HepG2 (cell line): ENCODE measurements at regions not wholly inside any gene's neighbourhood (a gene's known extent, or its start where the extent isn't known, plus 50 kb on each side); places are given as distances from the start of the nearest gene placed in this dataset.

ENCODE experiments used
- CC2D1A ChIP-seq: sonication (generic); formaldehyde crosslinking; IDR thresholded peaks from 2 replicates; pipeline ENCODE4 v1.8.1; 2023; ENCODE audit warnings: mild to moderate bottlenecking, missing genetic modification reagents
- EP300 ChIP-seq, 3 experiments: sonication (generic) in 1 of 3; formaldehyde crosslinking in 1 of 3; IDR thresholded peaks; 2 replicates each; pipeline versions ENCODE4 v1.5.1 to v1.6.1; 2011 to 2020; ENCODE audit warnings: low read depth in 2 of 3, low read length in 2 of 3, borderline replicate concordance in 1 of 3, improper control_type of control experiment in 1 of 3, mild to moderate bottlenecking in 1 of 3, missing genetic modification reagents in 1 of 3, moderate library complexity in 1 of 3
- JUN ChIP-seq: sonication (generic); formaldehyde crosslinking; IDR thresholded peaks from 2 replicates; pipeline ENCODE4 v1.4.0; 2020; ENCODE audit warnings: mild to moderate bottlenecking, missing genetic modification reagents
- POLR2A ChIP-seq, 2 experiments: IDR thresholded peaks; 2 replicates each; pipeline ENCODE4 v1.6.1; 2011; ENCODE audit warnings: low read depth in 2 of 2, low read length in 2 of 2, mild to moderate bottlenecking in 1 of 2, moderate library complexity in 1 of 2; ENCODE audit not compliant: insufficient read depth in 1 of 2
- POLR2AphosphoS5 ChIP-seq: IDR thresholded peaks from 2 replicates; pipeline ENCODE4 v1.6.1; 2012; ENCODE audit warnings: low read depth, low read length
- SIN3B ChIP-seq: fragments of 150-350 bp; IDR thresholded peaks from 2 replicates; pipeline ENCODE4 v1.6.1; 2014; ENCODE audit warnings: low read length
- STAG1 ChIP-seq: sonication (generic); formaldehyde crosslinking; IDR thresholded peaks from 2 replicates; pipeline ENCODE4 v1.4.0; 2020; ENCODE audit warnings: missing genetic modification reagents
- ZBTB21 ChIP-seq: sonication (generic); formaldehyde crosslinking; IDR thresholded peaks from 2 replicates; pipeline ENCODE4 v1.4.0; 2020; ENCODE audit warnings: missing genetic modification reagents
- ZNF274 ChIP-seq: sonication (generic); formaldehyde crosslinking; IDR thresholded peaks from 2 replicates; pipeline ENCODE4 v1.5.1; 2020; ENCODE audit warnings: mild to moderate bottlenecking, missing genetic modification reagents
- TF ChIP-seq, protein P1 (sequence below): sonication (generic); formaldehyde crosslinking; IDR thresholded peaks from 2 replicates; pipeline ENCODE4 v1.4.0; 2020; ENCODE audit warnings: missing genetic modification reagents

DNA sequence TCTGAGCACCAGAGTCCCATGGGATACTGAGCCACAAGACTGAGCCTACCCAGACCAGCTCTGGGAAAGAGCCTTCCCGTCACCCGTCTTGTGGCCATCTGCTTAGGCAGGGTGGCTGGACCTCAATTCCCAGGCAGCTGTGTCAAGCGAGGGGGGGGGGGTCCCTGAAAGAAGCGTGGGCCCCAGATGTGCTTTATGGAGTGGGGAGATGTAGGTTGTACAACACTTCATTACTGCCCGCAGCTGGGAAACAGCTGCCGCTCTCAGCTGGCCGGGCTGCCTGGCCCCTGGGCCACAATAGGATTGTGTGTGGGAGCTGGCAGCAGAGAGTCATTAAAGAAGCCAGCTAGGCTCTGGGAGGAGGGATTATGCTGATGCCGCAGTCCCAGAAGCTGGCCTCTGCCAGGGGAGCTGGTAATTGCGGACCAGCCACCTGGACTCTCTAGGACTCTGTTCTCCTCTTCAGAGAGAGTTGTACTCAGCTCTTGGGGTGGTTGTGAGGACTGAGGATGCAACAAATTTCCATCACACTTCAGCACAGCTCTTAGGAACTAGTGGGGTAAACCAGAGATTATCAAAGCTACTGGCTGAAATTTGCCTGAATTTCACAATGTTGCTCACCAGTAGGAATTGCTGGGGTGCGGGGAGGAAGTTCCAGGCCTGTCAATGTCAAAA, 145.4 kb downstream of the GADD45G start:
- TF ChIP-seq ZBTB21 (CRISPR knock-in tag) (no peak), SIN3B (no peak), JUN (no peak), EP300 (IDR thresholded peaks at IDR 0.05; ENCODE audit: low read depth in 2 of 2, low read length in 2 of 2) (no peak), EP300 (CRISPR knock-in tag; IDR thresholded peaks at IDR 0.05; ENCODE audit: borderline replicate concordance) (no peak), ZNF274 (no peak), POLR2AphosphoS5 (no peak), POLR2A (IDR thresholded peaks at IDR 0.05; ENCODE audit: insufficient read depth in 1 of 2, low read depth in 2 of 2, low read length in 2 of 2) (no peak), STAG1 (CRISPR knock-in tag) (no peak), CC2D1A (CRISPR knock-in tag) (no peak)
- TF ChIP-seq, protein P1, sequence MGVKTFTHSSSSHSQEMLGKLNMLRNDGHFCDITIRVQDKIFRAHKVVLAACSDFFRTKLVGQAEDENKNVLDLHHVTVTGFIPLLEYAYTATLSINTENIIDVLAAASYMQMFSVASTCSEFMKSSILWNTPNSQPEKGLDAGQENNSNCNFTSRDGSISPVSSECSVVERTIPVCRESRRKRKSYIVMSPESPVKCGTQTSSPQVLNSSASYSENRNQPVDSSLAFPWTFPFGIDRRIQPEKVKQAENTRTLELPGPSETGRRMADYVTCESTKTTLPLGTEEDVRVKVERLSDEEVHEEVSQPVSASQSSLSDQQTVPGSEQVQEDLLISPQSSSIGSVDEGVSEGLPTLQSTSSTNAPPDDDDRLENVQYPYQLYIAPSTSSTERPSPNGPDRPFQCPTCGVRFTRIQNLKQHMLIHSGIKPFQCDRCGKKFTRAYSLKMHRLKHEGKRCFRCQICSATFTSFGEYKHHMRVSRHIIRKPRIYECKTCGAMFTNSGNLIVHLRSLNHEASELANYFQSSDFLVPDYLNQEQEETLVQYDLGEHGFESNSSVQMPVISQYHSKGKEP, result no peak
